Body of pancreas (tissue), 4 donors: ENCODE measurements at regions not wholly inside any gene's neighbourhood (a gene's known extent, or its start where the extent isn't known, plus 50 kb on each side); places are given as distances from the start of the nearest gene placed in this dataset.

Experiments used
- CTCF ChIP-seq, 7 experiments: fragments of 450-650 bp in 4 of 7; fragments of 200-600 bp in 3 of 7; sonication (generic) in 3 of 7; IDR thresholded peaks; one replicate each; pipeline ENCODE4 v1.5.1; 2016 to 2019; ENCODE audit warnings: antibody characterized with exemption in 7 of 7
- POLR2A ChIP-seq, 3 donors: fragments of 450-650 bp; IDR thresholded peaks; one replicate each; pipeline ENCODE4 v1.6.1; 2016; ENCODE audit warnings: antibody characterized with exemption in 3 of 3, mild to moderate bottlenecking in 2 of 3

- no peak for TF ChIP-seq POLR2A (IDR thresholded peaks at IDR 0.05)
- TF ChIP-seq CTCF (IDR thresholded peaks at IDR 0.05): no peak
These were observed 52.1 kb upstream of the RGMB start for GRCh38 chr5:98721231-98721928.
